Peyer's patch (tissue), 4 donors: ENCODE measurements at regions not wholly inside any gene's neighbourhood (a gene's known extent, or its start where the extent isn't known, plus 50 kb on each side); places are given as distances from the start of the nearest gene placed in this dataset.

Source experiments
- POLR2A ChIP-seq, 2 donors: fragments of 450-650 bp; IDR thresholded peaks; one replicate each; pipeline ENCODE4 v1.5.1; 2017; ENCODE audit warnings: antibody characterized with exemption in 2 of 2, mild to moderate bottlenecking in 2 of 2, moderate library complexity in 2 of 2
- TF ChIP-seq, protein P1 (sequence below), 6 experiments: fragments of 450-650 bp in 4 of 6; fragments of 200-600 bp in 2 of 6; sonication (generic) in 1 of 6; IDR thresholded peaks; one replicate each; pipeline ENCODE4 v1.5.1; 2017 to 2019; ENCODE audit warnings: antibody characterized with exemption in 6 of 6, mild to moderate bottlenecking in 3 of 6, moderate library complexity in 1 of 6

DNA sequence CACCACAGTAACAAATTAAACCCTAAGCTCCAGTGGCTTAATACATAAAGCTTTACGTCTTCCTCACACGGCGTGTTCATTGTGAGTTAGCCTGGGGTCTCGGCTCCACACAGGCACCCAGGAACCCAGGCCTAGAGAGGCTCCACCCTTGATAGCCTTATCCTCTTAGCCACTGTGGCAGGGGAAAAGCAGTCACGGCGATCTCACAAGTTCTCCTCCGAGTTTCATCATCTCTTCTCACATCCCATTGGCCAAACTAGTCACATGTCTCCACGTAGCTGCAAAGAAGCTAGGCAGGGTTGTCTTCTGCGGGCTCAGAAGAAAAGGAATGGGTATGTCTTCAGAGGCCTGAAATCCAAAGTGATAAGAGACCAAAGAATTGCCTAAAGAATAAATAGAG lies 122.3 kb upstream of the GRIK3 start:
- TF ChIP-seq, protein P1, sequence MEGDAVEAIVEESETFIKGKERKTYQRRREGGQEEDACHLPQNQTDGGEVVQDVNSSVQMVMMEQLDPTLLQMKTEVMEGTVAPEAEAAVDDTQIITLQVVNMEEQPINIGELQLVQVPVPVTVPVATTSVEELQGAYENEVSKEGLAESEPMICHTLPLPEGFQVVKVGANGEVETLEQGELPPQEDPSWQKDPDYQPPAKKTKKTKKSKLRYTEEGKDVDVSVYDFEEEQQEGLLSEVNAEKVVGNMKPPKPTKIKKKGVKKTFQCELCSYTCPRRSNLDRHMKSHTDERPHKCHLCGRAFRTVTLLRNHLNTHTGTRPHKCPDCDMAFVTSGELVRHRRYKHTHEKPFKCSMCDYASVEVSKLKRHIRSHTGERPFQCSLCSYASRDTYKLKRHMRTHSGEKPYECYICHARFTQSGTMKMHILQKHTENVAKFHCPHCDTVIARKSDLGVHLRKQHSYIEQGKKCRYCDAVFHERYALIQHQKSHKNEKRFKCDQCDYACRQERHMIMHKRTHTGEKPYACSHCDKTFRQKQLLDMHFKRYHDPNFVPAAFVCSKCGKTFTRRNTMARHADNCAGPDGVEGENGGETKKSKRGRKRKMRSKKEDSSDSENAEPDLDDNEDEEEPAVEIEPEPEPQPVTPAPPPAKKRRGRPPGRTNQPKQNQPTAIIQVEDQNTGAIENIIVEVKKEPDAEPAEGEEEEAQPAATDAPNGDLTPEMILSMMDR (IDR thresholded peaks at IDR 0.05): no peak
- no peak for TF ChIP-seq POLR2A (IDR thresholded peaks at IDR 0.05)
